ENCODE measurements at regions not wholly inside any gene's neighbourhood (a gene's known extent, or its start where the extent isn't known, plus 50 kb on each side); places are given as distances from the start of the nearest gene placed in this dataset.

DNA sequence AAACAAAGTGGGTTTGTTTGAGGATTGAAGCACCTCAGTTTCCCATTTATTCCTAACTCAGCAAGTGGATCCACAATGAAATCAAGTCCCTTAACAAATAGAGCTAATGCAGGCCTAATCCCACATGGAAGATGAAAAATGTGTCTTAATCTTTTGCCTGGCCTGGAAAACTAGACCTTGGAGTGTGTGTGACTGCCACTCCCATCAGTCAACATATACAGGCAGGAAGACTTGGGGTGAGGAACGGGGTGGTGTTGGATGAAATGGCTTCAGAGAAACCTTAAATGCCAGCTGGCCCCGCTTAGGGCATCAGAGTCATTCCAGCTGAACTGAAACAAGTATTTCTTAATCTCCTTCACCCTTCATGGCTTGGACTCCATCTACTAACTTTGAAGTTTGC lies 269.5 kb downstream of the MAF start:
- in situ Hi-C loops (cut with MboI; ENCODE audit: low pct_unique_long_range_greater_than_20kb, low sequenced_read_pairs, unreplicated experiment), result no loop called here
- TF ChIP-seq, protein P1, sequence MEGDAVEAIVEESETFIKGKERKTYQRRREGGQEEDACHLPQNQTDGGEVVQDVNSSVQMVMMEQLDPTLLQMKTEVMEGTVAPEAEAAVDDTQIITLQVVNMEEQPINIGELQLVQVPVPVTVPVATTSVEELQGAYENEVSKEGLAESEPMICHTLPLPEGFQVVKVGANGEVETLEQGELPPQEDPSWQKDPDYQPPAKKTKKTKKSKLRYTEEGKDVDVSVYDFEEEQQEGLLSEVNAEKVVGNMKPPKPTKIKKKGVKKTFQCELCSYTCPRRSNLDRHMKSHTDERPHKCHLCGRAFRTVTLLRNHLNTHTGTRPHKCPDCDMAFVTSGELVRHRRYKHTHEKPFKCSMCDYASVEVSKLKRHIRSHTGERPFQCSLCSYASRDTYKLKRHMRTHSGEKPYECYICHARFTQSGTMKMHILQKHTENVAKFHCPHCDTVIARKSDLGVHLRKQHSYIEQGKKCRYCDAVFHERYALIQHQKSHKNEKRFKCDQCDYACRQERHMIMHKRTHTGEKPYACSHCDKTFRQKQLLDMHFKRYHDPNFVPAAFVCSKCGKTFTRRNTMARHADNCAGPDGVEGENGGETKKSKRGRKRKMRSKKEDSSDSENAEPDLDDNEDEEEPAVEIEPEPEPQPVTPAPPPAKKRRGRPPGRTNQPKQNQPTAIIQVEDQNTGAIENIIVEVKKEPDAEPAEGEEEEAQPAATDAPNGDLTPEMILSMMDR (IDR thresholded peaks at IDR 0.05; ENCODE audit: extremely low read depth, insufficient read depth, missing control alignments), result no peak
- no peak for DNase-seq (ENCODE audit: low spot score)

DNA sequence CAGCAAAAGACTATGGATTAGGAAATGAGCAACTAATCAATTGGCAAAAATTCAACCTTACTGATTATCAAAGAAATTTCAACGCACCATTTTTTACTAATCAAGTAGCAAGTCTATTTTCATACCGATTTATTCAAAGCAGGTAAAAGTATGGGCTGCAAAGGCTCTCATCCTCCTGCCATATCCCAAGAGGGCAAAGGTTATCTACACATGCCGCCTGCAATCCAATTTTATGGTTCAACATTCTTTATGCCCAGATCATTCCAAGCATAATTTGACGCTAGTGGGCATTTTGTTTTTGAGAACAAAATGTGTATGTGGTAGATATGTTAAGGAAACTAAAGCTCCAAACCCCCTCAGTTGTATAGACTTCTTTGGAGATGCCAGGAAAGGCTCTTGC lies 270.6 kb downstream of the MAF start:
- in situ Hi-C loops (cut with MboI; ENCODE audit: low pct_unique_long_range_greater_than_20kb, low sequenced_read_pairs, unreplicated experiment), result no loop called here
- no peak for DNase-seq (ENCODE audit: low spot score)
- TF ChIP-seq, protein P1 (IDR thresholded peaks at IDR 0.05; ENCODE audit: extremely low read depth, insufficient read depth, missing control alignments), result no peak

DNA sequence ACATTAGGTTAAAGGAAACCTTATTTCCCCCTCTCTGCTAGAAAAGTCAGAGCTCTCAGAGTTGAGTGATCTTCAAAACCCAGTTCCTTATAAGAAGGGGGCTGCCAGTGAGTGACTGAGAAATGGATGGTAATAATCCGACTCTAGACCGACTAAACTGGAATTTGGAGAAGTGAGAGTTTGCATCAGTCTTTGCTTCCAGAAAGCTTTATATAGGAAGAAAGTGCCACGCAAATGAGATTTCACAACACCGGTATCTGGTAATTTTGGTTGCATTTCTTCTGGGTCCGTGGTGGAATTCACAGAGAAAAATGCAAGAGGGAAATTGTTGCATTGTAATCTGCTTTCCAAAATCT lies 271.4 kb downstream of the MAF start:
- in situ Hi-C loops (cut with MboI; ENCODE audit: low pct_unique_long_range_greater_than_20kb, low sequenced_read_pairs, unreplicated experiment), result no loop called here
- TF ChIP-seq, protein P1 (IDR thresholded peaks at IDR 0.05; ENCODE audit: extremely low read depth, insufficient read depth, missing control alignments), result no peak
- DNase-seq (ENCODE audit: low spot score), result no peak

DNA sequence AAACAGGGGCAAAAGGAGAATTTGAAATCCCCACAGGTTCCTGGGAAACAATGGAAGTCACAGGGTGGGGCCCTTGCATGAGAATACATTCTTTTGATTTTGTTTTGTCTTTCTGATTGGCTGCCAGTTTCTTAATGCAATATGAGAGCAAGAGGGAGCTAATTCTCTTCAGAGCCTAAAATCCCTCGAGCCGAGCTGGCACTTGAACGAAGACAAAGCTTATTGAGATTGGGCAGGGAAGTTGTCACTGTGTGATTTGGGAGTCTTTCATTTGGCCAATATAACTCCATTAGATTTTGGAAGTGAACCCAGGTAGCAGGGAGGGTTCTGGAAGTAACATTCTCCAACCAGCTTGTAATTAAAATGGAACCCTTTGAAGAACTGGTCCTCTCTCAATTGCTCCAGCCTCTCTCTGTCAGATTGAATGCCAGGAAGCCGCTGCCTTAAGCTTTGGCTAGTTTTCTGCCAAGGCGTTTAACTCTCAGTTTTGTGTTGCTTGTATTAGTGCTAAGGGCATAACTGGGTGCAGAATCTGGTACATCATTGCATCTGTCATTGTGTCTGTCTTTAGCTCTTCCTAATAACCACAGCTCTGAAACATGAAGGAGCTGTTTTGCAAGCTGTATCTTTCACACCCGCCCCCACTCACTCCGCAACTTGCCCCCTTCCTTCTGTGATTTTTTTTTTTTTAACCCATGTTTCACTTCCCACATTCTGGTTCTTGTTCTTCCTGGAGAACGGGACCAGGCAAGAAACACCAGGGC lies 272.0 kb downstream of the MAF start:
- DNase-seq (ENCODE audit: low spot score), result no peak
- TF ChIP-seq, protein P1 (IDR thresholded peaks at IDR 0.05; ENCODE audit: extremely low read depth, insufficient read depth, missing control alignments), result no peak
- in situ Hi-C loops (cut with MboI; ENCODE audit: low pct_unique_long_range_greater_than_20kb, low sequenced_read_pairs, unreplicated experiment), result no loop called here

DNA sequence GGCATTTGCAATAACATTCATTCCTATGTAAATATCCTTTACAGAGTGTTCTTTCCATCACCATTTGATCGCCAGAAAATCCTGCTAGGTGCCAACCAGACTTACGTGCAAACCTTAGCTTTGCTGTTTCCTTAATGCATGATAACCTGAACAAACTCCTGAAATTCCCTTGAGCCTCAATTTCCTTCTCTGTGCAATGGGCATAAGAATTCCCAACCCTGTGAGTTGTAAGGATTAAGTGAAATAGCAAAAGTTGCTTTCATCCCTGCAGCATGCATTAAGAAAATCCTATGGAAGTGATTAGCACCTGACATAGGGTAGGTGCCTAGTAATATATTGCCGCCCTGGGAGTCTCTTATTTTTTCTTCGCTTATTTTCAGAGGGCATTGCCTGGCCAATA lies 272.7 kb downstream of the MAF start:
- no peak for DNase-seq (ENCODE audit: low spot score)
- TF ChIP-seq, protein P1 (IDR thresholded peaks at IDR 0.05; ENCODE audit: extremely low read depth, insufficient read depth, missing control alignments), result no peak
- in situ Hi-C loops (cut with MboI; ENCODE audit: low pct_unique_long_range_greater_than_20kb, low sequenced_read_pairs, unreplicated experiment), result no loop called here

DNA sequence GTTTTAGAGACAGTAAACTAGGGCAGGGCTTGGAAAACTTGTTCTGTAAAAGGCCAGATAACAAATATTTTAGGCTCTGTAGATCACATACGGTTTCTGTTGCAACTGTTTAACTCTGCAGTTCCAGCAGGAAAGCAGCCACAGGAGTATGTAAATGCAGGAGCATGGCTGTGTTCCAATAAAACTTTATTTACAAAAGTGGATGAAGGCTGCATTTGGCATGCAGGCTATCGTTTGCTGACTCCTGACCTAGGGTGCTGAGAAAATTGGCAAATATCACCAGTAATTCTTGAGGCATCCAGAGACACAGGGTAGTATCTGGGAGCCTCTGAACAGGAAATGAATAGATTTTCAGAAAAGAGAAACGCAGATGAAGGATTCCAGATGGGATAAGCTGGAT lies 274.0 kb downstream of the MAF start:
- TF ChIP-seq, protein P1 (IDR thresholded peaks at IDR 0.05; ENCODE audit: extremely low read depth, insufficient read depth, missing control alignments), result no peak
- in situ Hi-C loops (cut with MboI; ENCODE audit: low pct_unique_long_range_greater_than_20kb, low sequenced_read_pairs, unreplicated experiment), result no loop called here
- no peak for DNase-seq (ENCODE audit: low spot score)

All from GM13977 (cell line).